SK-N-SH (cell line): ENCODE measurements at regions not wholly inside any gene's neighbourhood (a gene's known extent, or its start where the extent isn't known, plus 50 kb on each side); places are given as distances from the start of the nearest gene placed in this dataset.
A peak's percentile ranks its signal among the peaks of the same experiment; 100 is the strongest.

Experiments
- CTCF ChIA-PET: fragments of 300-600, 350-600 bp; formaldehyde crosslinking; extraction: SDS; loops from one replicate; lab custom pipeline; 2021; lab: Yijun Ruan, JAX
- POLR2A ChIA-PET: fragments of 350-600 bp; sonication (Branson Sonifier 250); formaldehyde crosslinking; extraction: SDS; loops from one replicate; lab custom pipeline; 2020; ENCODE audit warnings: antibody characterized with exemption, inconsistent platforms; lab: Yijun Ruan, JAX
- DNase-seq: peaks from one replicate; pipeline ENCODE4 v3.0.0; 2012
- H2AFZ ChIP-seq: fragments of 200-600 bp; sonication (generic); 2 replicates; pipeline ENCODE4 v1.8.1; 2016; ENCODE audit warnings: antibody characterized with exemption, mild to moderate bottlenecking, low read depth
- H3F3A ChIP-seq: fragments of 200-600 bp; sonication (generic); replicated peaks from 2 replicates; pipeline ENCODE3; 2016; ENCODE audit warnings: antibody characterized with exemption, mild to moderate bottlenecking; ENCODE audit not compliant: insufficient read depth
- H3K27ac ChIP-seq, 2 experiments: fragments of 200-500 bp in 1 of 2; fragments of 200-600 bp in 1 of 2; sonication (Bioruptor generic) in 1 of 2; sonication (generic), shearing (Covaris generic) in 1 of 2; 2 replicates each; pipeline versions ENCODE4 v1.5.1 to v1.6.1; 2014 to 2016; ENCODE audit warnings: low read depth in 2 of 2, inconsistent platforms in 1 of 2, low read length in 1 of 2, mild to moderate bottlenecking in 1 of 2, mixed read lengths in 1 of 2
- H3K27me3 ChIP-seq: fragments of 200-600 bp; sonication (generic), shearing (Covaris generic); 2 replicates; pipeline ENCODE4 v1.6.1; 2016; ENCODE audit warnings: mixed run types; ENCODE audit not compliant: insufficient read depth
- H3K36me3 ChIP-seq, 2 experiments: fragments of 200-500 bp in 1 of 2; fragments of 200-600 bp in 1 of 2; sonication (Bioruptor generic) in 1 of 2; sonication (generic) in 1 of 2; replicated peaks in 1 of 2; 2 replicates each; pipeline versions ENCODE3 to v1.5.1; 2014 to 2016; ENCODE audit warnings: low read length in 1 of 2, mild to moderate bottlenecking in 1 of 2; ENCODE audit not compliant: insufficient read depth in 2 of 2, control insufficient read depth in 1 of 2
- H3K4me1 ChIP-seq, 2 experiments: fragments of 200-500 bp in 1 of 2; fragments of 200-600 bp in 1 of 2; sonication (Bioruptor generic) in 1 of 2; sonication (generic), shearing (Covaris generic) in 1 of 2; 2 replicates each; pipeline versions ENCODE4 v1.5.1 to v1.6.1; 2014 to 2016; ENCODE audit warnings: low read depth in 1 of 2, low read length in 1 of 2, mixed run types in 1 of 2; ENCODE audit not compliant: insufficient read depth in 2 of 2, control insufficient read depth in 1 of 2
- H3K4me2 ChIP-seq: fragments of 200-600 bp; sonication (generic), shearing (Covaris generic); 2 replicates; pipeline ENCODE4 v1.6.1; 2017; ENCODE audit warnings: mixed run types
- H3K4me3 ChIP-seq, 2 experiments: fragments of 200-500 bp in 1 of 2; fragments of 200-600 bp in 1 of 2; sonication (Bioruptor generic) in 1 of 2; sonication (generic), shearing (Covaris generic) in 1 of 2; 2 replicates each; pipeline versions ENCODE4 v1.5.1 to v1.8.1; 2014 to 2016; ENCODE audit warnings: low read depth in 2 of 2, inconsistent platforms in 1 of 2, low read length in 1 of 2, mild to moderate bottlenecking in 1 of 2, mixed read lengths in 1 of 2, moderate library complexity in 1 of 2
- H3K79me2 ChIP-seq: fragments of 200-600 bp; sonication (generic); 2 replicates; pipeline ENCODE4 v1.8.1; 2017; ENCODE audit warnings: mild to moderate bottlenecking; ENCODE audit not compliant: insufficient read depth
- H3K9ac ChIP-seq: fragments of 200-600 bp; sonication (generic); 2 replicates; pipeline ENCODE4 v1.6.1; 2017; ENCODE audit warnings: mixed run types
- H3K9me2 ChIP-seq: fragments of 200-600 bp; sonication (generic); 2 replicates; pipeline ENCODE4 v1.6.1; 2017; ENCODE audit warnings: mixed run types
- H3K9me3 ChIP-seq: fragments of 200-600 bp; sonication (generic); 2 replicates; pipeline ENCODE4 v1.6.1; 2017; ENCODE audit warnings: mixed run types, mild to moderate bottlenecking, moderate library complexity
- H4K20me1 ChIP-seq: fragments of 200-600 bp; sonication (generic); 2 replicates; pipeline ENCODE4 v1.6.1; 2017; ENCODE audit warnings: mild to moderate bottlenecking, mixed run types; ENCODE audit not compliant: insufficient read depth
- CHD2 ChIP-seq: fragments of 150-350 bp; IDR thresholded peaks from 2 replicates; pipeline ENCODE4 v1.6.1; 2018; ENCODE audit warnings: low read length; ENCODE audit not compliant: partially characterized antibody
- FOSL2 ChIP-seq: IDR thresholded peaks from 2 replicates; pipeline ENCODE4 v1.4.0; 2012; ENCODE audit warnings: low read depth, mild to moderate bottlenecking, moderate library complexity, borderline replicate concordance
- JUND ChIP-seq: IDR thresholded peaks from 2 replicates; pipeline ENCODE4 v1.4.0; 2012
- MEF2A ChIP-seq: IDR thresholded peaks from 2 replicates; pipeline ENCODE4 v1.4.0; 2012; ENCODE audit warnings: low read depth, borderline replicate concordance
- NRF1 ChIP-seq: IDR thresholded peaks from 2 replicates; pipeline ENCODE4 v1.6.1; 2012; ENCODE audit warnings: low read depth, mild to moderate bottlenecking, low read length
- RXRA ChIP-seq: IDR thresholded peaks from 2 replicates; pipeline ENCODE4 v1.4.0; 2012; ENCODE audit warnings: low read depth, mild to moderate bottlenecking, borderline replicate concordance
- SMC3 ChIP-seq: IDR thresholded peaks from 2 replicates; pipeline ENCODE4 v1.6.1; 2012; ENCODE audit warnings: low read depth, low read length, improper control_type of control experiment
- WGBS: methylation state at CpG from one replicate; pipeline ENCODE4 v1.1.6; 2017; ENCODE audit warnings: low lambda C conversion rate; 5-methylcytosine and 5-hydroxymethylcytosine counted together
- TF ChIP-seq, protein P1 (sequence below): IDR thresholded peaks from 2 replicates; pipeline ENCODE4; 2012

DNA sequence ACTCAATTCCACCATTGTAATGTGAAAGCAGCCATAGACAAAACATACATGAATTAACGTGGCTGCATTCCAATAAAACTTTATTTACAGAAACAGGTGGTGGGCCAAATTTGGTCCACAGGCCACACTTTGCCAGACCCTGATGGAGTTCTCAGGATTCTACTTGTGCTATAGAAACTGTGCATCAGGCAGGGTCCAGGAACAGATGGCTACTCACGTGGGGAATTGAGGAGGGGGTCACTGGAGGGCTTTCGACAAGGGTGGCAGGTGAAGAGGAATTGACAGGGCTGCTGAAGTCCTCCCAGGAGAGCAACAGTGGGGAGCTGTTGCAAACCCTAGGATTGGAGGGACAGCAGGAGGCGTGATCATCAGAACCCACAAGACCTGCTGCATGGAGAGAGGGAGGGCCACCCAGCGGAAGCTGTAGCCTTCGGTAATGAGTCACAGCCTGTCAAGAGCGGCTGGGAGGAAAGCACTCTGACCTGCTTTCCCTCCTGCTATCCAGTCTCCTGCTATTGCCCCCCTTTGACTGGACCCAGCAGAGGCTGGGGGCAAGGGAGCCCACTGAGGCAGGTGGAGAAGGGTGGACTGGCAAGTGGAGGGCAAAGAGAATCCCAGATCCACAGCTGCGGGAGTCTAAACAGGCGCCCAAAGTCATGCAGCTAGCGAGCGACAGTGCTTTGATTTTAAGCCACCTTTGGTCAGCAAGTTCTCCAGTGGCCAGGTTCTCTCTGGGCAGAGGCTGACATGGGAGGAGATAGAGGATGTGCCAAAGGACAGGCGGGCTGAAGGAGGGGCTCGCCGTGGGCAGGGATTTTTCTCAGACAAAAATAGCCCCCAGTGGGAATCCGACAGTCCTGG lies 138.3 kb upstream of the SMIM23 start:
- Histone ChIP-seq H3K9me3 (no peaks in the 10 kb centered on the region), H3K36me3 (no peaks in the 10 kb centered on the region), H3K9me2 (no peaks in the 10 kb centered on the region), H3K27me3 (no peaks in the 10 kb centered on the region), H3F3A (no peaks in the 10 kb centered on the region), H4K20me1 (no peaks in the 10 kb centered on the region), H3K4me2 (no peak overlapping the region), H3K79me2 (no peaks in the 10 kb centered on the region), H3K9ac (no peak overlapping the region), H3K27ac (no peak overlapping the region), H2AFZ (peak overlapping the region; percentile 41; the same call in 1 of the 2 replicates), H3K4me3 (no peak overlapping the region), H3K4me1 (peaks cover 0 to 6% of the 10 kb centered on the region in 2 experiments; a peak in 1 of 4 replicates)
- CTCF ChIA-PET = interaction anchor here (2.5 kb wide), 1 partner anchor 17 kb away, joined by 11 read pairs; no protein-coding TSS in a partner anchor
- DNase-seq = no peak
- 57% methylated on average over 8 of the region's 15 CpGs for WGBS
- POLR2A ChIA-PET = no interaction called here
- TF ChIP-seq, protein P1, sequence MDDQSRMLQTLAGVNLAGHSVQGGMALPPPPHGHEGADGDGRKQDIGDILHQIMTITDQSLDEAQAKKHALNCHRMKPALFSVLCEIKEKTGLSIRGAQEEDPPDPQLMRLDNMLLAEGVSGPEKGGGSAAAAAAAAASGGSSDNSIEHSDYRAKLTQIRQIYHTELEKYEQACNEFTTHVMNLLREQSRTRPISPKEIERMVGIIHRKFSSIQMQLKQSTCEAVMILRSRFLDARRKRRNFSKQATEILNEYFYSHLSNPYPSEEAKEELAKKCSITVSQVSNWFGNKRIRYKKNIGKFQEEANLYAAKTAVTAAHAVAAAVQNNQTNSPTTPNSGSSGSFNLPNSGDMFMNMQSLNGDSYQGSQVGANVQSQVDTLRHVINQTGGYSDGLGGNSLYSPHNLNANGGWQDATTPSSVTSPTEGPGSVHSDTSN = peak; percentile 14; the same call in 1 of the 2 replicates
- TF ChIP-seq FOSL2 (peak; percentile 53; the same call in 1 of the 2 replicates), JUND (peak; percentile 24; the same call in 1 of the 2 replicates), SMC3 (no peak), CHD2 (no peak)

DNA sequence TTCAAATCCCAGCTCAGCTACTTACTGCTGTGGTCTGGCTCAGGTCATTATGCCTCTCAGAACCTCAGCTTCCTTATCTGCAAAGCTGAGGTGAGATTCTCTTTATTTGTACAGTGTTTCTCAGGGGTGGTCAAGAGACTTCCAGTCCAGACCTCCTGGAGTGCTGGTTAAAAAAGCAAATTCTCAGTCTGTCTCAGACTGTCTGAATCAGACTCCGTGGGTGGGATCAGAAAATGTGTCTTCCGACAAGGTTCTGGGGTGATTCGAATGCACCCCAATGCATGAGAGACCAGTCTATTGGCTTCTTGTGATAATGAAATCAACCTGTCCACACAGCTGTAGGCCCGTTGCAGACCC lies 137.7 kb upstream of the SMIM23 start:
- ChIA-PET POLR2A (no interaction called here), CTCF (interaction anchor here (0.6 kb wide), 1 partner anchor 11 kb away, joined by 3 read pairs; no protein-coding TSS in a partner anchor)
- WGBS = 75% methylated on average over 4 of the region's 4 CpGs
- Histone ChIP-seq H3K4me3 (no peak overlapping the region), H3K9ac (no peak overlapping the region), H3K9me3 (no peaks in the 10 kb centered on the region), H3K4me2 (no peak overlapping the region), H3K36me3 (no peaks in the 10 kb centered on the region), H3K9me2 (no peaks in the 10 kb centered on the region), H3K4me1 (peaks cover 0 to 6% of the 10 kb centered on the region in 2 experiments; a peak in 1 of 4 replicates), H2AFZ (no peak overlapping the region), H3K27ac (no peak overlapping the region), H3F3A (no peaks in the 10 kb centered on the region), H3K79me2 (no peaks in the 10 kb centered on the region), H4K20me1 (no peaks in the 10 kb centered on the region), H3K27me3 (no peaks in the 10 kb centered on the region)
- TF ChIP-seq SMC3 = no peak
- no peak for TF ChIP-seq RXRA
- no peak for TF ChIP-seq NRF1
- no peak for TF ChIP-seq MEF2A
- DNase-seq = no peak
